ENCODE measurements at regions not wholly inside any gene's neighbourhood (a gene's known extent, or its start where the extent isn't known, plus 50 kb on each side); places are given as distances from the start of the nearest gene placed in this dataset.
A peak's percentile ranks its signal among the peaks of the same experiment; 100 is the strongest.

DNA sequence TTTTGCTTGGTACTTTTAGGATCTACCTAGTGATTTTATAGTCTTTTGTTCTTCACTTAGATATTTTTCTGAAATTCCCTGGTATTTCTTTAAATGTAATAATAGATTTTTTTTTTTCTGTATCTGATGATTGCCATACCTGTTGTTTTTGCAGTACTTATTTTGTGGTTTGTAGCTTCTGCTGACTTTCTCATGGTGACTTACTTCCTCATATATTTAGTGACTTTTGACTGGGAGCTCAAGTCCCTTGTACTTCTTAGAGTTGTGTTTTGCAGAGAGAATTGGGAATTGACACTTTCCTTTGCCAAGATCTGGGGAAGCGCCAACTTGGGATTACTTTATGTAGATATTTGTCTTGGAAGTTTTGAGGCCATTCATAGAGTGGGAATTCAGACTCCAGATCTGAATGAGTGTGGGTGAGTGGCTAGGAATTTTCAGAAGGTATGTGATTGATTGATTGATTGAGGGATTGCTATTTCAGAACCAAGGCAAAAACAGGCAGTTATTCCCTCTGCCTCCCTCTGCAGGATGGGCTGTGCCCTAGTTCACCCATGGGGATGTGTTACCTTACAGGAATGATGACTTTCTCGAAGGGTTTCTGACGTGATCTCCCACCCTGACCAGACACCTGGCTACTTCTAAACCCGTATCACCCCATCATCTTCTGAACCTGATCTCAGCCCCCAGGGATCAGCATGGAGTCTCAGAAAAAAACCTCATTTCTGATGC lies 219.5 kb downstream of the URB2 start:
- Histone ChIP-seq H3K9me3 (no peaks in the 10 kb centered on the region), H3K4me3 (no peak overlapping the region), H3K27ac (peak overlapping the region; percentile 31 to 65), H3K4me1 (replicated peaks) (peaks cover 4% of the 10 kb centered on the region), H3K27me3 (replicated peaks; ENCODE audit: insufficient read depth) (no peaks in the 10 kb centered on the region), H3K36me3 (no peaks in the 10 kb centered on the region)
- DNase-seq (ENCODE audit: low spot score) = no peak
- WGBS = 72% methylated on average over 4 of the region's 4 CpGs
- TF ChIP-seq POLR2A (IDR thresholded peaks at IDR 0.05) (no peak), POLR2AphosphoS5 (IDR thresholded peaks at IDR 0.05) (no peak)
- TF ChIP-seq, protein P1, sequence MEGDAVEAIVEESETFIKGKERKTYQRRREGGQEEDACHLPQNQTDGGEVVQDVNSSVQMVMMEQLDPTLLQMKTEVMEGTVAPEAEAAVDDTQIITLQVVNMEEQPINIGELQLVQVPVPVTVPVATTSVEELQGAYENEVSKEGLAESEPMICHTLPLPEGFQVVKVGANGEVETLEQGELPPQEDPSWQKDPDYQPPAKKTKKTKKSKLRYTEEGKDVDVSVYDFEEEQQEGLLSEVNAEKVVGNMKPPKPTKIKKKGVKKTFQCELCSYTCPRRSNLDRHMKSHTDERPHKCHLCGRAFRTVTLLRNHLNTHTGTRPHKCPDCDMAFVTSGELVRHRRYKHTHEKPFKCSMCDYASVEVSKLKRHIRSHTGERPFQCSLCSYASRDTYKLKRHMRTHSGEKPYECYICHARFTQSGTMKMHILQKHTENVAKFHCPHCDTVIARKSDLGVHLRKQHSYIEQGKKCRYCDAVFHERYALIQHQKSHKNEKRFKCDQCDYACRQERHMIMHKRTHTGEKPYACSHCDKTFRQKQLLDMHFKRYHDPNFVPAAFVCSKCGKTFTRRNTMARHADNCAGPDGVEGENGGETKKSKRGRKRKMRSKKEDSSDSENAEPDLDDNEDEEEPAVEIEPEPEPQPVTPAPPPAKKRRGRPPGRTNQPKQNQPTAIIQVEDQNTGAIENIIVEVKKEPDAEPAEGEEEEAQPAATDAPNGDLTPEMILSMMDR (IDR thresholded peaks at IDR 0.05) = no peak
- intact Hi-C loops (cut with DNase I) = no loop called here

DNA sequence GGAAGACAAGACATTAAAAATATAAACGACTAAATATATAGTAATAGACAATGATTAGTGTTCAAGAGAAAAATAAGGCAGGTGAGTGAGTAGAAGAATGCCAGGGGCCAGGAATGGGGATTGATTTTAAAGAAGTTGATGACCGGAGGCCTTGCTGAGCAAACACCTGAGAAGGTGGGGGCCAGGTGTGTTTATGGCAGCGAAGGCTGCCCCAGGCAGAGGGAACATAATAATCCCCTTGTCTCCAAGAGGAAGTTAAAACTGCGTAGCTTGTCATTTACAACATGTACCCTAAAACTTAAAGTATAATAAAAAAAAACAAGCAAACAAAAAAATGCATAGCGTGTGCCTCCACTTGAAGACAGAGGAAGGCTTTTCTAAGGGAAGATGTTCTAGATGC lies 220.3 kb downstream of the URB2 start:
- H3K36me3 ChIP-seq = no peaks in the 10 kb centered on the region
- H3K27me3 ChIP-seq (replicated peaks; ENCODE audit: insufficient read depth) = no peaks in the 10 kb centered on the region
- peak; percentile 13 for DNase-seq (ENCODE audit: low spot score)
- WGBS = 38% methylated on average over 5 of the region's 5 CpGs
- intact Hi-C loops (cut with DNase I) = no loop called here
- H3K9me3 ChIP-seq = no peaks in the 10 kb centered on the region
- peak overlapping the region; percentile 25 to 31 for H3K27ac ChIP-seq
- peaks cover 4% of the 10 kb centered on the region for H3K4me1 ChIP-seq (replicated peaks)
- no peak for TF ChIP-seq POLR2A (IDR thresholded peaks at IDR 0.05)
- peak; percentile 23 for TF ChIP-seq POLR2AphosphoS5 (IDR thresholded peaks at IDR 0.05)
- H3K4me3 ChIP-seq = no peak overlapping the region

GRCh38 chr1:229848752-229849677 lies 218.0 kb upstream of the GALNT2 start:
- DNase-seq (ENCODE audit: low spot score) = no peak
- Histone ChIP-seq H3K27ac (no peak overlapping the region), H3K27me3 (replicated peaks; ENCODE audit: insufficient read depth) (no peaks in the 10 kb centered on the region), H3K36me3 (no peaks in the 10 kb centered on the region), H3K4me3 (no peak overlapping the region), H3K9me3 (no peaks in the 10 kb centered on the region), H3K4me1 (replicated peaks) (peaks cover 4% of the 10 kb centered on the region)
- TF ChIP-seq POLR2AphosphoS5 (IDR thresholded peaks at IDR 0.05) (no peak), POLR2A (IDR thresholded peaks at IDR 0.05) (no peak)
- TF ChIP-seq, protein P1 (IDR thresholded peaks at IDR 0.05) = peak in 2 of 4 experiments; percentile 12 to 25
- intact Hi-C loops (cut with DNase I) = no loop called here
- 82% methylated on average over 9 of the region's 9 CpGs for WGBS

GRCh38 chr1:229851511-229851910 lies 215.5 kb upstream of the GALNT2 start:
- no peaks in the 10 kb centered on the region for H3K4me1 ChIP-seq (replicated peaks)
- 80% methylated on average over 6 of the region's 6 CpGs for WGBS
- TF ChIP-seq POLR2A (IDR thresholded peaks at IDR 0.05) = no peak
- TF ChIP-seq, protein P1 (IDR thresholded peaks at IDR 0.05) = no peak
- TF ChIP-seq POLR2AphosphoS5 (IDR thresholded peaks at IDR 0.05) = no peak

DNA sequence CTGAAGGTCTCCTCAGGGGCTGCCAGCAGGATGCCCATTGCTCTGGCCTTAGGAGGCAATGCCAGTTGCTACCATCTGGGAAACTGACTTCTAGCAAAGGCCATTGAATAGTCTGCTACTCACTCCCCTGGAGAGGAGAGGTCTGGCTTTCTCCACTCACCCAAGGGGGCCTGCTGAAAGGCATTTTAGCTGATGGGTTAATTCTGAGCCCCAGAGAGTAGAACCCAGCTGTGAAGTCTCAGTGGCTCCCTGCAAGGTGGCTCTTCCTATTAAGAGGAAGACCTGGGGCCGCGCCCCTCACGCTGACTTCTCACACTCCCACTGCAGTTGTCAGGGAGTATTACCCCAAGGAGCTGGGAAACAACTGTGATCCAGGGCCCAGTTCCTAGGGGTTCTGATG lies 213.3 kb upstream of the GALNT2 start:
- Histone ChIP-seq H3K4me3 (no peak overlapping the region), H3K36me3 (no peaks in the 10 kb centered on the region), H3K27ac (no peak overlapping the region), H3K9me3 (no peaks in the 10 kb centered on the region), H3K27me3 (replicated peaks; ENCODE audit: insufficient read depth) (no peaks in the 10 kb centered on the region), H3K4me1 (replicated peaks) (no peaks in the 10 kb centered on the region)
- TF ChIP-seq, protein P1 (IDR thresholded peaks at IDR 0.05) = no peak
- no peak for TF ChIP-seq POLR2A (IDR thresholded peaks at IDR 0.05)
- no peak for TF ChIP-seq POLR2AphosphoS5 (IDR thresholded peaks at IDR 0.05)
- WGBS = 97% methylated on average over 3 of the region's 3 CpGs
- DNase-seq (ENCODE audit: low spot score) = no peak
- intact Hi-C loops (cut with DNase I) = no loop called here

More at GRCh38 chr1:229851511-229851910, 215.5 kb upstream of the GALNT2 start:
- no peak for DNase-seq (ENCODE audit: low spot score)
- intact Hi-C loops (cut with DNase I) = no loop called here
- H3K9me3 ChIP-seq = no peaks in the 10 kb centered on the region
- H3K36me3 ChIP-seq = no peaks in the 10 kb centered on the region
- no peaks in the 10 kb centered on the region for H3K27me3 ChIP-seq (replicated peaks; ENCODE audit: insufficient read depth)
- no peak overlapping the region for H3K27ac ChIP-seq
- no peak overlapping the region for H3K4me3 ChIP-seq

Measured in prostate gland (tissue), 2 donors.